Neutrophil (primary cell): ENCODE measurements at regions not wholly inside any gene's neighbourhood (a gene's known extent, or its start where the extent isn't known, plus 50 kb on each side); places are given as distances from the start of the nearest gene placed in this dataset.

Experiments used
- H3K27ac ChIP-seq: fragments of 200-600 bp; sonication (generic); 2 replicates; pipeline ENCODE4 v1.5.1; 2016; ENCODE audit warnings: mild to moderate bottlenecking, moderate library complexity
- H3K27me3 ChIP-seq: fragments of 200-600 bp; sonication (generic); 2 replicates; pipeline ENCODE4 v1.6.0; 2016; ENCODE audit warnings: mild to moderate bottlenecking
- H3K36me3 ChIP-seq: fragments of 200-600 bp; sonication (generic); 2 replicates; pipeline ENCODE4 v1.5.1; 2017
- H3K4me1 ChIP-seq, 2 experiments: fragments of 200-600 bp in 1 of 2; sonication (generic) in 1 of 2; 1 replicate in 1 of 2; 2 replicates in 1 of 2; pipeline versions ENCODE4 v1.5.1 to v1.6.1; 2013 to 2016; ENCODE audit warnings: low read depth in 1 of 2, low read length in 1 of 2, mild to moderate bottlenecking in 1 of 2, moderate library complexity in 1 of 2; ENCODE audit not compliant: control insufficient read depth in 1 of 2, insufficient read depth in 1 of 2
- H3K4me3 ChIP-seq, 2 experiments: fragments of 200-600 bp in 1 of 2; sonication (generic) in 1 of 2; 1 replicate in 1 of 2; 2 replicates in 1 of 2; pipeline ENCODE4 v1.5.1; 2013 to 2016; ENCODE audit warnings: low read depth in 1 of 2, low read length in 1 of 2, mild to moderate bottlenecking in 1 of 2, moderate library complexity in 1 of 2
- H3K9me3 ChIP-seq: fragments of 200-600 bp; sonication (generic); 2 replicates; pipeline ENCODE4 v1.5.1; 2016
- CTCF ChIP-seq: fragments of 200-600 bp; sonication (generic); IDR thresholded peaks from 2 replicates; pipeline ENCODE4 v1.5.1; 2016; ENCODE audit warnings: antibody characterized with exemption

DNA sequence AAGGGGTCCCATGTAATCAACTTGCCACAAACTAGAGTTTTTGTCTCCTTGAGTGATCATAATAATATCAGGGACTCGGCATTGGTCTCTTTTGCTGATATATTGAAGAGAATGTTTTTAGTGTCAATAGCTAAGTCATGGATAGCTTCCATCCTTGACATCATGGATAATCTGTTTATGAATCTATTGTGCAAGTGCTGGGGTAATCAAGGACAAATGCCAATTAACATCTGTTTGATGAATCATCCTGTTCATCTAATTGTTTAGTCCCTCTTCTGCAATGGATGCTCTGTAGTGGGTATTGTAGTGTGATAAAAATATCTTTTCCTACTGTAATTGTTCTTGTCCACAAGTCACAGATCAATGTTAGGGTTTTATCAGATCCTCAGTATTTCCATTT, 607.5 kb upstream of the SEMA6A start:
- H3K9me3 ChIP-seq = no peaks in the 10 kb centered on the region
- no peaks in the 10 kb centered on the region for H3K4me1 ChIP-seq
- no peaks in the 10 kb centered on the region for H3K27me3 ChIP-seq
- no peak overlapping the region for H3K27ac ChIP-seq
- H3K36me3 ChIP-seq = no peaks in the 10 kb centered on the region
- TF ChIP-seq CTCF = no peak
- no peak overlapping the region for H3K4me3 ChIP-seq

DNA sequence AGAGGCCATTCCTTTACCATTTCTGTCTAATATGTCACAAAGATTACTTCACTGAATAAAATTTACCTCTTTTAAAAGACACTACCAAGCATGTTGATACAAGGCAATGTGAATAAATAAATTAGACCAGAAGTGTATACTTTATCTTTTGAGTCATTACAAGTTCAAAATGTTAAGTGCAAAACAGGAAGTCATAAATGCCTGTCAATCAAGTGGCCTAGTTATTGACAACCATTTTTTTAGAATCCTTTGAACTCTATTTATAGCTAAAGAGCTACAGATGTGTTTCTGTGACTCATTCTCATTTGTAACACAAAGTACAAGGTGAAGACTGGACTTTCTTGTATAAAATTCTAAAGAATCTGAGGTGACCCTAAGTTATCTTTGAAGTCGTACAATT, 602.7 kb upstream of the SEMA6A start:
- no peak for TF ChIP-seq CTCF
- H3K27me3 ChIP-seq = no peaks in the 10 kb centered on the region
- no peak overlapping the region for H3K27ac ChIP-seq

GRCh38 chr5:117165068-117165467, 590.4 kb upstream of the SEMA6A start:
- no peaks in the 10 kb centered on the region for H3K36me3 ChIP-seq
- TF ChIP-seq CTCF = no peak
- no peaks in the 10 kb centered on the region for H3K27me3 ChIP-seq
- H3K4me1 ChIP-seq = no peaks in the 10 kb centered on the region
- no peak overlapping the region for H3K27ac ChIP-seq
- no peaks in the 10 kb centered on the region for H3K9me3 ChIP-seq
- H3K4me3 ChIP-seq = no peak overlapping the region

More for the DNA sequence above, 602.7 kb upstream of the SEMA6A start:
- Histone ChIP-seq H3K4me1 (no peaks in the 10 kb centered on the region), H3K9me3 (no peaks in the 10 kb centered on the region), H3K36me3 (no peaks in the 10 kb centered on the region), H3K4me3 (no peak overlapping the region)

GRCh38 chr5:117161718-117162335, 587.2 kb upstream of the SEMA6A start:
- Histone ChIP-seq H3K4me3 (no peak overlapping the region), H3K9me3 (no peaks in the 10 kb centered on the region), H3K27me3 (no peaks in the 10 kb centered on the region), H3K4me1 (no peaks in the 10 kb centered on the region), H3K27ac (no peak overlapping the region), H3K36me3 (no peaks in the 10 kb centered on the region)
- no peak for TF ChIP-seq CTCF

DNA sequence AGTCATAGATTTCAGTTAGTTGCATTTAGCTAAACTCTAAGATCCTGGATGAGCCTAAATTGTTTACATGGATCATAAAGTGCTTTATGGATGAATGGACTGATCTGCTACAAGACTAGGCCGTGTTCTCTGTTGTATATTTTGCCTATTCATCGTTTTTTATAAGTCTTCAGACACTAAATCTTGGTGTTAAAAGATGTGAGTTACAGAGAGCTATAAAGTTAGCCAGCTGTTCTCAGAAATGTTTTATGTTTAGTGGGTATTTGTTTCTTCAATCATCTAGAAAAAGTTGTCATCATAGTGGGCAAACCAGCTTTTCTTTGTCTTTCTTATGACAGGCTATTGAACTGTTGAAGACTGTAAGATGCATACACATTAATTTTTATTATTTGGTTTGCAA, 585.8 kb upstream of the SEMA6A start:
- TF ChIP-seq CTCF = no peak
- no peaks in the 10 kb centered on the region for H3K36me3 ChIP-seq
- H3K4me1 ChIP-seq = no peaks in the 10 kb centered on the region
- no peaks in the 10 kb centered on the region for H3K9me3 ChIP-seq
- no peaks in the 10 kb centered on the region for H3K27me3 ChIP-seq
- no peak overlapping the region for H3K27ac ChIP-seq
- H3K4me3 ChIP-seq = no peak overlapping the region

- Histone ChIP-seq H3K4me3 (no peak overlapping the region), H3K27ac (no peak overlapping the region), H3K4me1 (no peaks in the 10 kb centered on the region), H3K27me3 (no peaks in the 10 kb centered on the region), H3K36me3 (no peaks in the 10 kb centered on the region), H3K9me3 (no peaks in the 10 kb centered on the region)
- TF ChIP-seq CTCF = no peak
Observed at GRCh38 chr5:117149312-117149711, 574.7 kb upstream of the SEMA6A start.
